ENCODE measurements at regions not wholly inside any gene's neighbourhood (a gene's known extent, or its start where the extent isn't known, plus 50 kb on each side); places are given as distances from the start of the nearest gene placed in this dataset.

GRCh38 chr2:104638190-104638858 lies 215.6 kb upstream of the POU3F3 start:
- Histone ChIP-seq H3K79me2 (replicated peaks; ENCODE audit: insufficient read depth) (no peaks in the 10 kb centered on the region), H3K27me3 (ENCODE audit: insufficient read depth) (no peaks in the 10 kb centered on the region), H3K4me2 (no peak overlapping the region), H3F3A (replicated peaks; ENCODE audit: low read depth) (no peaks in the 10 kb centered on the region), H3K36me3 (ENCODE audit: insufficient read depth) (no peaks in the 10 kb centered on the region), H2AFZ (peak overlapping the region; percentile 56), H3K27ac (ENCODE audit: low read depth) (no peak overlapping the region), H3K4me3 (no peak overlapping the region), H4K20me1 (replicated peaks; ENCODE audit: insufficient read depth) (no peaks in the 10 kb centered on the region), H3K9me2 (ENCODE audit: insufficient read depth) (no peaks in the 10 kb centered on the region), H3K4me1 (ENCODE audit: insufficient read depth) (no peaks in the 10 kb centered on the region)
- no peak overlapping the region for H3K4me3 Mint-ChIP-seq
- no peaks in the 10 kb centered on the region for H3K9me3 Mint-ChIP-seq
- H3K36me3 Mint-ChIP-seq (ENCODE audit: low read depth), result no peaks in the 10 kb centered on the region
- DNase-seq (ENCODE audit: low spot score) (no peak), ATAC-seq (no peak)
- no peak overlapping the region for H3K27ac Mint-ChIP-seq
- H3K4me1 Mint-ChIP-seq, result peaks cover 7% of the 10 kb centered on the region; the same call in 2 of the 3 replicates
- TF ChIP-seq ETS1 (IDR thresholded peaks at IDR 0.05) (no peak), ZNF114 (CRISPR knock-in tag; IDR thresholded peaks at IDR 0.05) (no peak), STAT1 (IDR thresholded peaks at IDR 0.05; ENCODE audit: unreplicated experiment) (no peak), EZH2 (IDR thresholded peaks at IDR 0.05; ENCODE audit: low read depth, unreplicated experiment) (no peak), REST (IDR thresholded peaks at IDR 0.05; ENCODE audit: unreplicated experiment) (no peak)
- H3K27me3 Mint-ChIP-seq (ENCODE audit: insufficient read depth, low read depth, poor library complexity), result peaks cover 2% of the 10 kb centered on the region

- Histone ChIP-seq H3F3A (replicated peaks; ENCODE audit: low read depth) (no peaks in the 10 kb centered on the region), H4K20me1 (replicated peaks; ENCODE audit: insufficient read depth) (no peaks in the 10 kb centered on the region), H3K27me3 (ENCODE audit: insufficient read depth) (no peaks in the 10 kb centered on the region), H3K9me2 (ENCODE audit: insufficient read depth) (no peaks in the 10 kb centered on the region), H3K4me2 (no peak overlapping the region), H3K36me3 (ENCODE audit: insufficient read depth) (no peaks in the 10 kb centered on the region), H3K79me2 (replicated peaks; ENCODE audit: insufficient read depth) (no peaks in the 10 kb centered on the region), H3K27ac (ENCODE audit: low read depth) (no peak overlapping the region), H3K4me1 (ENCODE audit: insufficient read depth) (no peaks in the 10 kb centered on the region), H3K4me3 (no peak overlapping the region), H2AFZ (peak overlapping the region; percentile 56)
- ATAC-seq, result no peak
- H3K4me3 Mint-ChIP-seq, result no peak overlapping the region
- no peak for DNase-seq (ENCODE audit: low spot score)
- H3K27me3 Mint-ChIP-seq (ENCODE audit: insufficient read depth, low read depth, poor library complexity), result peaks cover 2% of the 10 kb centered on the region
- H3K4me1 Mint-ChIP-seq, result peaks cover 7% of the 10 kb centered on the region; the same call in 2 of the 3 replicates
- H3K36me3 Mint-ChIP-seq (ENCODE audit: low read depth), result no peaks in the 10 kb centered on the region
- H3K9me3 Mint-ChIP-seq, result no peaks in the 10 kb centered on the region
- H3K27ac Mint-ChIP-seq, result no peak overlapping the region
- TF ChIP-seq ETS1 (IDR thresholded peaks at IDR 0.05) (no peak), NANOG (IDR thresholded peaks at IDR 0.05; ENCODE audit: borderline replicate concordance) (no peak), EZH2 (IDR thresholded peaks at IDR 0.05; ENCODE audit: low read depth, unreplicated experiment) (no peak), STAT1 (IDR thresholded peaks at IDR 0.05; ENCODE audit: unreplicated experiment) (no peak), POLR2AphosphoS5 (IDR thresholded peaks at IDR 0.05; ENCODE audit: low read depth) (no peak), JUNB (IDR thresholded peaks at IDR 0.05; ENCODE audit: unreplicated experiment) (no peak), ZNF462 (CRISPR knock-in tag; IDR thresholded peaks at IDR 0.05) (no peak)
These were observed 215.1 kb upstream of the POU3F3 start for GRCh38 chr2:104638859-104639202.
